BLaER1 treated with 17β-estradiol and CSF1 and Interleukin-3, amounts not matched to agents 10 nM and 100 nM (cell line): ENCODE measurements at regions not wholly inside any gene's neighbourhood (a gene's known extent, or its start where the extent isn't known, plus 50 kb on each side); places are given as distances from the start of the nearest gene placed in this dataset.

ENCODE experiments used
- H3K27ac ChIP-seq, 11 experiments: shearing (Covaris generic); formaldehyde crosslinking; 2 replicates each; pipeline ENCODE4 v1.8.1; 2022
- H3K27me3 ChIP-seq, 11 experiments: shearing (Covaris generic); formaldehyde crosslinking; 2 replicates each; pipeline ENCODE4 v1.8.1; 2022
- H3K36me3 ChIP-seq, 11 experiments: shearing (Covaris generic); formaldehyde crosslinking; 2 replicates each; pipeline ENCODE4 v1.8.1; 2022
- H3K4me1 ChIP-seq, 10 experiments: shearing (Covaris generic); formaldehyde crosslinking; 2 replicates each; pipeline ENCODE4 v1.8.1; 2022
- H3K4me2 ChIP-seq, 11 experiments: shearing (Covaris generic); formaldehyde crosslinking; 2 replicates each; pipeline ENCODE4 v1.8.1; 2022
- H3K4me3 ChIP-seq, 10 experiments: shearing (Covaris generic); formaldehyde crosslinking; 2 replicates each; pipeline ENCODE4 v1.8.1; 2022
- H3K9ac ChIP-seq, 11 experiments: shearing (Covaris generic); formaldehyde crosslinking; 2 replicates each; pipeline ENCODE4 v1.8.1; 2022
- H3K9me3 ChIP-seq, 11 experiments: shearing (Covaris generic); formaldehyde crosslinking; replicated peaks in 1 of 11; 2 replicates each; pipeline ENCODE4 v1.8.1; 2022
- H4K20me1 ChIP-seq, 11 experiments: shearing (Covaris generic); formaldehyde crosslinking; 2 replicates each; pipeline ENCODE4 v1.8.1; 2022
- Cebpa-rat ChIP-seq, 11 experiments: shearing (Covaris generic); IDR thresholded peaks; 2 replicates each; pipeline ENCODE4 v1.8.1; 2022

- Histone ChIP-seq H3K4me1 (no peaks in the 10 kb centered on the region; a peak in 1 of 20 replicates), H3K4me3 (no peak overlapping the region), H3K9ac (no peak overlapping the region), H3K27ac (no peak overlapping the region), H4K20me1 (no peaks in the 10 kb centered on the region), H3K9me3 (no peaks in the 10 kb centered on the region), H3K27me3 (no peaks in the 10 kb centered on the region), H3K4me2 (no peak overlapping the region), H3K36me3 (no peaks in the 10 kb centered on the region)
- TF ChIP-seq Cebpa-rat (IDR thresholded peaks at IDR 0.05), result no peak
These were observed 123.7 kb downstream of the DAD1 start for GRCh38 chr14:22465201-22465840.

GRCh38 chr14:22464422-22465142 lies 124.4 kb downstream of the DAD1 start:
- Histone ChIP-seq H3K27me3 (no peaks in the 10 kb centered on the region), H3K27ac (no peak overlapping the region), H3K4me3 (no peak overlapping the region), H3K4me1 (no peaks in the 10 kb centered on the region), H4K20me1 (no peaks in the 10 kb centered on the region), H3K9ac (no peak overlapping the region), H3K36me3 (no peaks in the 10 kb centered on the region), H3K4me2 (no peak overlapping the region), H3K9me3 (no peaks in the 10 kb centered on the region)
- TF ChIP-seq Cebpa-rat (IDR thresholded peaks at IDR 0.05), result no peak

- Histone ChIP-seq H3K4me2 (no peak overlapping the region), H3K27ac (no peak overlapping the region), H3K9ac (no peak overlapping the region), H3K4me3 (no peak overlapping the region), H3K4me1 (no peaks in the 10 kb centered on the region), H3K9me3 (no peaks in the 10 kb centered on the region), H3K36me3 (no peaks in the 10 kb centered on the region), H4K20me1 (no peaks in the 10 kb centered on the region), H3K27me3 (no peaks in the 10 kb centered on the region)
- TF ChIP-seq Cebpa-rat (IDR thresholded peaks at IDR 0.05), result no peak
These were observed 125.3 kb downstream of the DAD1 start for GRCh38 chr14:22463763-22464173.

- Histone ChIP-seq H3K27me3 (no peaks in the 10 kb centered on the region), H3K36me3 (no peaks in the 10 kb centered on the region), H3K4me3 (no peak overlapping the region), H3K4me2 (no peak overlapping the region), H3K4me1 (no peaks in the 10 kb centered on the region), H4K20me1 (no peaks in the 10 kb centered on the region), H3K9ac (no peak overlapping the region), H3K9me3 (no peaks in the 10 kb centered on the region), H3K27ac (no peak overlapping the region)
- no peak for TF ChIP-seq Cebpa-rat (IDR thresholded peaks at IDR 0.05)
These were observed 126.1 kb downstream of the DAD1 start for GRCh38 chr14:22462923-22463322.

- H3K4me1 ChIP-seq, result no peaks in the 10 kb centered on the region
- H3K4me2 ChIP-seq, result peak overlapping the region in 1 of 11 experiments; percentile 6; a peak in 1 of 22 replicates
- H3K9me3 ChIP-seq, result no peaks in the 10 kb centered on the region
- no peak for TF ChIP-seq Cebpa-rat (IDR thresholded peaks at IDR 0.05)
- H3K27ac ChIP-seq, result no peak overlapping the region
- H3K36me3 ChIP-seq, result no peaks in the 10 kb centered on the region
- H4K20me1 ChIP-seq, result no peaks in the 10 kb centered on the region
- no peak overlapping the region for H3K4me3 ChIP-seq
- H3K9ac ChIP-seq, result no peak overlapping the region
- H3K27me3 ChIP-seq, result no peaks in the 10 kb centered on the region
These were observed 128.4 kb downstream of the DAD1 start for GRCh38 chr14:22460461-22461195.

GRCh38 chr14:22458737-22459136 lies 130.3 kb downstream of the DAD1 start:
- Histone ChIP-seq H4K20me1 (no peaks in the 10 kb centered on the region), H3K9me3 (no peaks in the 10 kb centered on the region), H3K9ac (no peak overlapping the region), H3K27me3 (no peaks in the 10 kb centered on the region), H3K36me3 (no peaks in the 10 kb centered on the region), H3K4me3 (no peak overlapping the region), H3K4me1 (no peaks in the 10 kb centered on the region), H3K4me2 (no peak overlapping the region), H3K27ac (no peak overlapping the region)
- no peak for TF ChIP-seq Cebpa-rat (IDR thresholded peaks at IDR 0.05)

- no peak for TF ChIP-seq Cebpa-rat (IDR thresholded peaks at IDR 0.05)
- Histone ChIP-seq H3K27ac (no peak overlapping the region), H3K9ac (no peak overlapping the region), H3K9me3 (no peaks in the 10 kb centered on the region), H3K36me3 (no peaks in the 10 kb centered on the region), H3K4me2 (peak overlapping the region in 1 of 11 experiments; percentile 9; a peak in 1 of 22 replicates), H4K20me1 (no peaks in the 10 kb centered on the region), H3K27me3 (no peaks in the 10 kb centered on the region), H3K4me1 (no peaks in the 10 kb centered on the region), H3K4me3 (no peak overlapping the region)
These were observed 131.9 kb downstream of the DAD1 start for GRCh38 chr14:22456998-22457594.

- Histone ChIP-seq H3K9ac (no peak overlapping the region), H3K9me3 (no peaks in the 10 kb centered on the region), H3K4me3 (no peak overlapping the region), H3K4me1 (no peaks in the 10 kb centered on the region), H3K36me3 (no peaks in the 10 kb centered on the region), H3K27ac (no peak overlapping the region), H3K27me3 (no peaks in the 10 kb centered on the region), H4K20me1 (no peaks in the 10 kb centered on the region), H3K4me2 (no peak overlapping the region)
- no peak for TF ChIP-seq Cebpa-rat (IDR thresholded peaks at IDR 0.05)
These were observed 132.6 kb downstream of the DAD1 start for GRCh38 chr14:22456421-22456820.

GRCh38 chr14:22452330-22452729 lies 136.7 kb downstream of the DAD1 start:
- Histone ChIP-seq H3K4me1 (peaks cover 0 to 7% (median 2%) of the 10 kb centered on the region in 10 experiments; a peak in 3 of 20 replicates), H3K9me3 (no peaks in the 10 kb centered on the region), H3K9ac (no peak overlapping the region), H3K27me3 (no peaks in the 10 kb centered on the region), H3K4me2 (no peak overlapping the region), H3K36me3 (no peaks in the 10 kb centered on the region), H4K20me1 (no peaks in the 10 kb centered on the region), H3K27ac (no peak overlapping the region), H3K4me3 (no peak overlapping the region)
- no peak for TF ChIP-seq Cebpa-rat (IDR thresholded peaks at IDR 0.05)
